BE2C (cell line): ENCODE measurements at regions not wholly inside any gene's neighbourhood (a gene's known extent, or its start where the extent isn't known, plus 50 kb on each side); places are given as distances from the start of the nearest gene placed in this dataset.

Source experiments
- DNase-seq: peaks from one replicate; pipeline ENCODE4 v3.0.0-alpha.2; 2020
- H3K27me3 ChIP-seq: fragments of 250-450 bp; sonication (Bioruptor Pico); 2 replicates; pipeline ENCODE4 v1.5.1; 2020; ENCODE audit warnings: mild to moderate bottlenecking
- H3K36me3 ChIP-seq: fragments of 250-450 bp; sonication (Bioruptor Pico); 2 replicates; pipeline ENCODE4 v1.5.1; 2020; ENCODE audit warnings: mild to moderate bottlenecking
- H3K4me1 ChIP-seq: fragments of 250-450 bp; sonication (Bioruptor Pico); 2 replicates; pipeline ENCODE4 v1.5.1; 2020
- H3K4me3 ChIP-seq: 2 replicates; pipeline ENCODE4 v1.5.1; 2011; ENCODE audit warnings: low read depth, low read length
- H3K9me3 ChIP-seq: fragments of 250-450 bp; sonication (Bioruptor Pico); 2 replicates; pipeline ENCODE4 v1.5.1; 2020
- CTCF ChIP-seq: IDR thresholded peaks from 2 replicates; pipeline ENCODE4 v1.5.1; 2012; ENCODE audit warnings: mild to moderate bottlenecking, low read depth, low read length

GRCh38 chr3:83581546-83581945 is 1377.2 kb upstream of the CADM2 start:
- no peaks in the 10 kb centered on the region for H3K9me3 ChIP-seq
- TF ChIP-seq CTCF = no peak
- H3K36me3 ChIP-seq = no peaks in the 10 kb centered on the region

GRCh38 chr3:83601704-83602103 is 1357.1 kb upstream of the CADM2 start:
- Histone ChIP-seq H3K36me3 (no peaks in the 10 kb centered on the region), H3K9me3 (no peaks in the 10 kb centered on the region), H3K27me3 (no peaks in the 10 kb centered on the region), H3K4me1 (no peaks in the 10 kb centered on the region), H3K4me3 (no peak overlapping the region)
- DNase-seq = no peak
- TF ChIP-seq CTCF = no peak

More at GRCh38 chr3:83581546-83581945, 1377.2 kb upstream of the CADM2 start:
- DNase-seq = no peak
- Histone ChIP-seq H3K4me1 (no peaks in the 10 kb centered on the region), H3K27me3 (no peaks in the 10 kb centered on the region), H3K4me3 (no peak overlapping the region)

GRCh38 chr3:83622526-83622925 is 1336.3 kb upstream of the CADM2 start:
- no peaks in the 10 kb centered on the region for H3K27me3 ChIP-seq
- no peak for TF ChIP-seq CTCF
- no peak overlapping the region for H3K4me3 ChIP-seq
- H3K36me3 ChIP-seq = no peaks in the 10 kb centered on the region
- no peak for DNase-seq
- H3K4me1 ChIP-seq = no peaks in the 10 kb centered on the region
- no peaks in the 10 kb centered on the region for H3K9me3 ChIP-seq

- H3K36me3 ChIP-seq = no peaks in the 10 kb centered on the region
- H3K4me3 ChIP-seq = no peak overlapping the region
- no peaks in the 10 kb centered on the region for H3K27me3 ChIP-seq
- no peaks in the 10 kb centered on the region for H3K9me3 ChIP-seq
- TF ChIP-seq CTCF = no peak
- H3K4me1 ChIP-seq = no peaks in the 10 kb centered on the region
- DNase-seq = no peak
Measured at GRCh38 chr3:83625261-83625660, 1333.5 kb upstream of the CADM2 start.

- no peak overlapping the region for H3K4me3 ChIP-seq
- no peaks in the 10 kb centered on the region for H3K9me3 ChIP-seq
- TF ChIP-seq CTCF = no peak
- H3K36me3 ChIP-seq = no peaks in the 10 kb centered on the region
- H3K4me1 ChIP-seq = no peaks in the 10 kb centered on the region
- no peaks in the 10 kb centered on the region for H3K27me3 ChIP-seq
- DNase-seq = no peak
Measured at GRCh38 chr3:83628471-83628870, 1330.3 kb upstream of the CADM2 start.

GRCh38 chr3:83632526-83632925 is 1326.3 kb upstream of the CADM2 start:
- TF ChIP-seq CTCF = no peak
- no peak for DNase-seq
- H3K4me3 ChIP-seq = no peak overlapping the region
- no peaks in the 10 kb centered on the region for H3K9me3 ChIP-seq
- no peaks in the 10 kb centered on the region for H3K27me3 ChIP-seq
- H3K36me3 ChIP-seq = no peaks in the 10 kb centered on the region
- H3K4me1 ChIP-seq = no peaks in the 10 kb centered on the region
